MM.1S (cell line): ENCODE measurements at regions not wholly inside any gene's neighbourhood (a gene's known extent, or its start where the extent isn't known, plus 50 kb on each side); places are given as distances from the start of the nearest gene placed in this dataset.

Source experiments
- CTCF ChIP-seq: fragments of 300-600 bp; sonication (generic); IDR thresholded peaks from 2 replicates; pipeline ENCODE4 v1.5.1; 2016; ENCODE audit warnings: antibody characterized with exemption, low read length, mixed read lengths
- EZH2phosphoT487 ChIP-seq: fragments of 300-600 bp; sonication (generic); IDR thresholded peaks from 2 replicates; pipeline ENCODE4 v1.6.1; 2018; ENCODE audit warnings: antibody characterized with exemption, low read length

GRCh38 chr14:104317975-104318557 is 179.7 kb downstream of the KIF26A start:
- TF ChIP-seq CTCF (no peak), EZH2phosphoT487 (no peak)
